IMR-90 (cell line): ENCODE measurements at regions not wholly inside any gene's neighbourhood (a gene's known extent, or its start where the extent isn't known, plus 50 kb on each side); places are given as distances from the start of the nearest gene placed in this dataset.
A peak's percentile ranks its signal among the peaks of the same experiment; 100 is the strongest.

Source experiments
- ATAC-seq: fragments of 200-7000 bp; cut with Tn5 transposase; 2 replicates; pipeline ENCODE4 v1.9.1; 2020; ENCODE audit warnings: low read depth, mild to moderate bottlenecking, moderate library complexity
- BruUV-seq: library from RNA; stranded (reverse); fragments of 400-500 nt; replicated peaks from 2 replicates; lab custom pipeline; 2021; lab: Mats Ljungman, UMichigan
- CTCF ChIA-PET: fragments of 300-600 bp; formaldehyde crosslinking; extraction: SDS; loops from one replicate; lab custom pipeline; 2021; ENCODE audit warnings: antibody characterized with exemption; lab: Yijun Ruan, JAX
- POLR2A ChIA-PET: fragments of 300-600 bp; sonication (Branson Sonifier 250); formaldehyde crosslinking; loops from one replicate; lab custom pipeline; 2022; ENCODE audit warnings: antibody characterized with exemption; ENCODE audit not compliant: unreplicated experiment; lab: Charles Lee
- DNase-seq: peaks from one replicate; pipeline ENCODE4 v3.0.0; 2013
- H2AFZ ChIP-seq: replicated peaks from 2 replicates; pipeline ENCODE3; 2013; ENCODE audit warnings: low read length, mild to moderate bottlenecking; ENCODE audit not compliant: poor library complexity
- H2AK5ac ChIP-seq: 2 replicates; pipeline ENCODE4 v1.6.1; 2013; ENCODE audit warnings: low read depth, low read length, inconsistent platforms
- H2AK9ac ChIP-seq: replicated peaks from 2 replicates; pipeline ENCODE3; 2013; ENCODE audit warnings: mild to moderate bottlenecking, low read depth, low read length, moderate library complexity; ENCODE audit not compliant: poor library complexity
- H2BK120ac ChIP-seq: 2 replicates; pipeline ENCODE4 v1.6.1; 2013; ENCODE audit warnings: low read depth, low read length, inconsistent platforms
- H2BK15ac ChIP-seq: 3 replicates; pipeline ENCODE4 v1.6.1; 2013; ENCODE audit warnings: low read depth, low read length, inconsistent platforms
- H2BK20ac ChIP-seq: 2 replicates; pipeline ENCODE4 v1.6.1; 2013; ENCODE audit warnings: low read depth, mild to moderate bottlenecking, inconsistent platforms, low read length, moderate library complexity
- H2BK5ac ChIP-seq: 2 replicates; pipeline ENCODE4 v1.6.1; 2013; ENCODE audit warnings: mild to moderate bottlenecking, low read depth, low read length, inconsistent platforms; ENCODE audit not compliant: poor library complexity, severe bottlenecking
- H3K14ac ChIP-seq: replicated peaks from 2 replicates; pipeline ENCODE4 v1.6.1; 2013; ENCODE audit warnings: low read depth, low read length, inconsistent platforms
- H3K18ac ChIP-seq: 2 replicates; pipeline ENCODE4 v1.6.1; 2013; ENCODE audit warnings: low read depth, low read length, control low read depth
- H3K23ac ChIP-seq: 2 replicates; pipeline ENCODE4 v1.6.1; 2013; ENCODE audit warnings: low read depth, low read length, inconsistent platforms
- H3K27ac ChIP-seq: 2 replicates; pipeline ENCODE4 v1.5.1; 2013; ENCODE audit warnings: mild to moderate bottlenecking, control low read depth, low read length; ENCODE audit not compliant: insufficient read depth
- H3K27me3 ChIP-seq: 2 replicates; pipeline ENCODE4 v1.6.1; 2013; ENCODE audit warnings: low read length; ENCODE audit not compliant: control insufficient read depth, insufficient read depth
- H3K36me3 ChIP-seq: 2 replicates; pipeline ENCODE4 v1.6.1; 2013; ENCODE audit warnings: low read length, mixed read lengths; ENCODE audit not compliant: control insufficient read depth, insufficient read depth
- H3K4ac ChIP-seq: 2 replicates; pipeline ENCODE4 v1.6.1; 2013; ENCODE audit warnings: low read depth, low read length, inconsistent platforms
- H3K4me1 ChIP-seq: 2 replicates; pipeline ENCODE4 v1.6.1; 2013; ENCODE audit warnings: low read length, mixed read lengths; ENCODE audit not compliant: control insufficient read depth, insufficient read depth
- H3K4me2 ChIP-seq: 2 replicates; pipeline ENCODE4 v1.6.1; 2013; ENCODE audit warnings: low read depth, mild to moderate bottlenecking, control low read depth, low read length, moderate library complexity
- H3K4me3 ChIP-seq: 2 replicates; pipeline ENCODE4 v1.5.1; 2013; ENCODE audit warnings: low read depth, mild to moderate bottlenecking, control low read depth, low read length, moderate library complexity; ENCODE audit not compliant: insufficient read depth
- H3K56ac ChIP-seq: 2 replicates; pipeline ENCODE4 v1.6.1; 2013; ENCODE audit warnings: low read length, inconsistent platforms; ENCODE audit not compliant: insufficient read depth; ENCODE audit errors: extremely low read depth
- H3K79me1 ChIP-seq, 2 experiments: 2 replicates each; pipeline ENCODE4 v1.6.1; 2013; ENCODE audit warnings: low read length in 2 of 2, inconsistent platforms in 1 of 2, low read depth in 1 of 2
- H3K9ac ChIP-seq: 2 replicates; pipeline ENCODE4 v1.6.1; 2013; ENCODE audit warnings: low read depth, low read length, control low read depth
- H3K9me1 ChIP-seq: 2 replicates; pipeline ENCODE4 v1.6.1; 2013; ENCODE audit warnings: low read length, inconsistent platforms; ENCODE audit not compliant: insufficient read depth
- H3K9me3 ChIP-seq: 2 replicates; pipeline ENCODE4 v1.6.1; 2013; ENCODE audit warnings: low read length; ENCODE audit not compliant: control insufficient read depth, insufficient read depth
- H4K20me1 ChIP-seq: 2 replicates; pipeline ENCODE4 v1.6.1; 2013; ENCODE audit warnings: low read length, inconsistent platforms; ENCODE audit not compliant: insufficient read depth
- H4K5ac ChIP-seq: 2 replicates; pipeline ENCODE4 v1.6.1; 2013; ENCODE audit warnings: mild to moderate bottlenecking, low read depth, low read length, control low read depth
- H4K8ac ChIP-seq, 2 experiments: 2 replicates each; pipeline ENCODE4 v1.6.1; 2013; ENCODE audit warnings: low read depth in 2 of 2, low read length in 2 of 2, control low read depth in 1 of 2, inconsistent platforms in 1 of 2
- H4K91ac ChIP-seq: 2 replicates; pipeline ENCODE4 v1.6.1; 2013; ENCODE audit warnings: low read depth, low read length, inconsistent platforms; ENCODE audit not compliant: insufficient read depth
- BHLHE40 ChIP-seq: fragments of 150-350 bp; IDR thresholded peaks from 2 replicates; pipeline ENCODE4 v1.6.1; 2016; ENCODE audit warnings: mild to moderate bottlenecking, low read depth, low read length
- CEBPB ChIP-seq: IDR thresholded peaks from 2 replicates; pipeline ENCODE4 v1.6.1; 2012; ENCODE audit warnings: low read depth, low read length, improper control_type of control experiment
- CHD1 ChIP-seq: IDR thresholded peaks from 2 replicates; pipeline ENCODE4 v1.6.1; 2012; ENCODE audit warnings: low read depth, low read length, improper control_type of control experiment
- FOS ChIP-seq: fragments of 150-350 bp; IDR thresholded peaks from 2 replicates; pipeline ENCODE4 v1.6.1; 2016; ENCODE audit warnings: low read depth, low read length
- MAFK ChIP-seq: IDR thresholded peaks from 2 replicates; pipeline ENCODE4 v1.6.1; 2012; ENCODE audit warnings: low read depth, low read length, improper control_type of control experiment
- MAZ ChIP-seq: IDR thresholded peaks from 2 replicates; pipeline ENCODE4 v1.6.1; 2012; ENCODE audit warnings: low read depth, mild to moderate bottlenecking, low read length, improper control_type of control experiment, moderate library complexity, borderline replicate concordance
- MXI1 ChIP-seq: IDR thresholded peaks from 2 replicates; pipeline ENCODE4 v1.6.1; 2012; ENCODE audit warnings: low read depth, mild to moderate bottlenecking, low read length, moderate library complexity, borderline replicate concordance
- NFE2L2 ChIP-seq: fragments of 150-350 bp; IDR thresholded peaks from 2 replicates; pipeline ENCODE4 v1.6.1; 2016; ENCODE audit warnings: low read depth, mild to moderate bottlenecking, low read length
- POLR2A ChIP-seq: IDR thresholded peaks from 2 replicates; pipeline ENCODE4 v1.6.1; 2012; ENCODE audit warnings: mild to moderate bottlenecking, low read depth, low read length
- RAD21 ChIP-seq: IDR thresholded peaks from 2 replicates; pipeline ENCODE4 v1.6.1; 2012; ENCODE audit warnings: low read length, improper control_type of control experiment
- RCOR1 ChIP-seq: IDR thresholded peaks from 2 replicates; pipeline ENCODE4 v1.6.1; 2012; ENCODE audit warnings: mild to moderate bottlenecking, low read length, improper control_type of control experiment; ENCODE audit not compliant: insufficient replicate concordance
- RFX5 ChIP-seq: IDR thresholded peaks from 2 replicates; pipeline ENCODE4 v1.8.0; 2012; ENCODE audit warnings: low read depth, mild to moderate bottlenecking, low read length, moderate library complexity
- SMC3 ChIP-seq: fragments of 150-350 bp; IDR thresholded peaks from 2 replicates; pipeline ENCODE4 v1.6.1; 2016; ENCODE audit warnings: low read depth, mild to moderate bottlenecking, antibody characterized with exemption, low read length, moderate library complexity
- dilution Hi-C: fragments of 300-500 bp; cut with HindIII; formaldehyde crosslinking; loops from one replicate; pipeline ENCODE4 v1.14.3; 2018; ENCODE audit warnings: low sequenced_read_pairs; ENCODE audit not compliant: unreplicated experiment
- in situ Hi-C: fragments of 300-500 bp; cut with MboI; formaldehyde crosslinking; loops from 3 replicates; pipeline ENCODE4 v1.14.3; 2019; ENCODE audit warnings: low sequenced_read_pairs, inconsistent platforms, mixed read lengths
- intact Hi-C: fragments of 100-400 bp; cut with micrococcal nuclease; formaldehyde crosslinking; loops from 2 replicates; pipeline ENCODE4 v1.10.0; 2022
- TF ChIP-seq, protein P1 (sequence below): fragments of 150-350 bp; IDR thresholded peaks from 2 replicates; pipeline ENCODE4 v1.6.1; 2017; ENCODE audit warnings: mild to moderate bottlenecking, antibody characterized with exemption, low read length, low read depth
- TF ChIP-seq, protein P2 (sequence below): conservative IDR thresholded peaks from 2 replicates; pipeline ENCODE4 v1.5.1; 2012; ENCODE audit warnings: mild to moderate bottlenecking, low read depth, low read length, improper control_type of control experiment
- TF ChIP-seq, protein P3 (sequence below): fragments of 150-350 bp; IDR thresholded peaks from 2 replicates; pipeline ENCODE4 v1.6.1; 2016; ENCODE audit warnings: low read depth, mild to moderate bottlenecking, low read length, moderate library complexity, borderline replicate concordance

DNA sequence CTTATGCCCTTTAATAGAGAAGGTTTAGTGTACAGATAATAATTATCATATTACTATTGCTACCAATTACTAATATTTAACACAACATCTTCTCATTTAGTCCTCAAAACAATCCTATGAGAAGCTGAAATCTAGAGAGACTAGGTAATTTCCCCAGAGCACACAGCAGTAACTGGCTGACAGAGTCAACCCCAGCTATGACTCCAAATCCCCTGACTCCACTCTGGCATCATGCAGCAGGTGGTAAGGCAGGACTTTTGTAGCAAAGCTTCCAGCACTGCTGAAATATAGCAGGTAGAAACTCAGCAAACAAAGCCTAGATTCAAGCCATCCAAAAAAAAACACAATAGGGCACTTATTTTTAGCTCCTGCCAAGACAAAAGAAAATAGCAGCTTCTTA is 79.3 kb upstream of the RGS2 start:
- ATAC-seq (no peak), DNase-seq (no peak)
- no peaks in the 10 kb centered on the region for H3K4me1 ChIP-seq
- H3K4me2 ChIP-seq, result no peak overlapping the region
- no peaks in the 10 kb centered on the region for H3K9me1 ChIP-seq
- H3K14ac ChIP-seq, result no peak overlapping the region
- H3K27me3 ChIP-seq, result no peaks in the 10 kb centered on the region
- H2AFZ ChIP-seq, result no peak overlapping the region
- no TSS peak for BruUV-seq
- H2BK20ac ChIP-seq, result no peak overlapping the region
- H4K8ac ChIP-seq, result no peak overlapping the region
- intact Hi-C loops, result no loop called here
- no peak overlapping the region for H3K9ac ChIP-seq
- H3K4me3 ChIP-seq, result no peak overlapping the region
- H3K23ac ChIP-seq, result no peak overlapping the region
- H3K56ac ChIP-seq, result no peak overlapping the region
- no peak overlapping the region; the same call in 2 of the 3 replicates for H2BK15ac ChIP-seq
- H3K18ac ChIP-seq, result no peak overlapping the region
- in situ Hi-C loops, result no loop called here
- no peak overlapping the region for H2AK9ac ChIP-seq
- no peak overlapping the region for H2AK5ac ChIP-seq
- H4K20me1 ChIP-seq, result no peaks in the 10 kb centered on the region
- ChIA-PET POLR2A (no interaction called here), CTCF (interaction anchor here (0.9 kb wide), 1 partner anchor 77 kb away, joined by 3 read pairs; no protein-coding TSS in a partner anchor)
- no peaks in the 10 kb centered on the region for H3K36me3 ChIP-seq
- TF ChIP-seq RFX5, result no peak
- TF ChIP-seq SMC3, result no peak
- no peak for TF ChIP-seq BHLHE40
- no peak for TF ChIP-seq RAD21
- TF ChIP-seq MAZ, result no peak
- TF ChIP-seq CEBPB, result no peak
- no peak for TF ChIP-seq POLR2A
- TF ChIP-seq FOS, result no peak
- TF ChIP-seq CHD1, result no peak
- TF ChIP-seq, protein P1, sequence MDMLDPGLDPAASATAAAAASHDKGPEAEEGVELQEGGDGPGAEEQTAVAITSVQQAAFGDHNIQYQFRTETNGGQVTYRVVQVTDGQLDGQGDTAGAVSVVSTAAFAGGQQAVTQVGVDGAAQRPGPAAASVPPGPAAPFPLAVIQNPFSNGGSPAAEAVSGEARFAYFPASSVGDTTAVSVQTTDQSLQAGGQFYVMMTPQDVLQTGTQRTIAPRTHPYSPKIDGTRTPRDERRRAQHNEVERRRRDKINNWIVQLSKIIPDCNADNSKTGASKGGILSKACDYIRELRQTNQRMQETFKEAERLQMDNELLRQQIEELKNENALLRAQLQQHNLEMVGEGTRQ, result no peak
- TF ChIP-seq MAFK, result no peak
- TF ChIP-seq, protein P2, sequence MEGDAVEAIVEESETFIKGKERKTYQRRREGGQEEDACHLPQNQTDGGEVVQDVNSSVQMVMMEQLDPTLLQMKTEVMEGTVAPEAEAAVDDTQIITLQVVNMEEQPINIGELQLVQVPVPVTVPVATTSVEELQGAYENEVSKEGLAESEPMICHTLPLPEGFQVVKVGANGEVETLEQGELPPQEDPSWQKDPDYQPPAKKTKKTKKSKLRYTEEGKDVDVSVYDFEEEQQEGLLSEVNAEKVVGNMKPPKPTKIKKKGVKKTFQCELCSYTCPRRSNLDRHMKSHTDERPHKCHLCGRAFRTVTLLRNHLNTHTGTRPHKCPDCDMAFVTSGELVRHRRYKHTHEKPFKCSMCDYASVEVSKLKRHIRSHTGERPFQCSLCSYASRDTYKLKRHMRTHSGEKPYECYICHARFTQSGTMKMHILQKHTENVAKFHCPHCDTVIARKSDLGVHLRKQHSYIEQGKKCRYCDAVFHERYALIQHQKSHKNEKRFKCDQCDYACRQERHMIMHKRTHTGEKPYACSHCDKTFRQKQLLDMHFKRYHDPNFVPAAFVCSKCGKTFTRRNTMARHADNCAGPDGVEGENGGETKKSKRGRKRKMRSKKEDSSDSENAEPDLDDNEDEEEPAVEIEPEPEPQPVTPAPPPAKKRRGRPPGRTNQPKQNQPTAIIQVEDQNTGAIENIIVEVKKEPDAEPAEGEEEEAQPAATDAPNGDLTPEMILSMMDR, result no peak
- TF ChIP-seq, protein P3, sequence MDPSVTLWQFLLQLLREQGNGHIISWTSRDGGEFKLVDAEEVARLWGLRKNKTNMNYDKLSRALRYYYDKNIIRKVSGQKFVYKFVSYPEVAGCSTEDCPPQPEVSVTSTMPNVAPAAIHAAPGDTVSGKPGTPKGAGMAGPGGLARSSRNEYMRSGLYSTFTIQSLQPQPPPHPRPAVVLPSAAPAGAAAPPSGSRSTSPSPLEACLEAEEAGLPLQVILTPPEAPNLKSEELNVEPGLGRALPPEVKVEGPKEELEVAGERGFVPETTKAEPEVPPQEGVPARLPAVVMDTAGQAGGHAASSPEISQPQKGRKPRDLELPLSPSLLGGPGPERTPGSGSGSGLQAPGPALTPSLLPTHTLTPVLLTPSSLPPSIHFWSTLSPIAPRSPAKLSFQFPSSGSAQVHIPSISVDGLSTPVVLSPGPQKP, result no peak
- TF ChIP-seq RCOR1, result no peak
- TF ChIP-seq MXI1, result no peak
- no peak for TF ChIP-seq NFE2L2
- no peak overlapping the region for H2BK5ac ChIP-seq
- H4K5ac ChIP-seq, result peak overlapping the region; percentile 23; the same call in 1 of the 2 replicates
- no peak overlapping the region for H3K27ac ChIP-seq
- H3K79me1 ChIP-seq, result no peaks in the 10 kb centered on the region
- H3K4ac ChIP-seq, result no peak overlapping the region
- no peak overlapping the region for H4K91ac ChIP-seq
- H2BK120ac ChIP-seq, result no peak overlapping the region
- H3K9me3 ChIP-seq, result no peaks in the 10 kb centered on the region
- dilution Hi-C loops, result no loop called here
